ENCODE measurements at regions not wholly inside any gene's neighbourhood (a gene's known extent, or its start where the extent isn't known, plus 50 kb on each side); places are given as distances from the start of the nearest gene placed in this dataset.

- no peak for TF ChIP-seq ZNF274 (IDR thresholded peaks at IDR 0.05; ENCODE audit: low read depth, low read length)
- no peak for TF ChIP-seq SUZ12 (IDR thresholded peaks at IDR 0.05; ENCODE audit: extremely low read depth, insufficient read depth, insufficient read length)
Observed at GRCh38 chr7:54397836-54398612, 144.2 kb upstream of the VSTM2A start.

Measured in NT2/D1 (cell line).